Ovary (tissue), 7 donors: ENCODE measurements at regions not wholly inside any gene's neighbourhood (a gene's known extent, or its start where the extent isn't known, plus 50 kb on each side); places are given as distances from the start of the nearest gene placed in this dataset.
A peak's percentile ranks its signal among the peaks of the same experiment; 100 is the strongest.

ENCODE experiments used
- DNase-seq, 5 donors: peaks; one replicate each; pipeline ENCODE4 v3.0.0-alpha.2; 2019 to 2020
- H3K27ac ChIP-seq, 2 donors: fragments of 200-600 bp; one replicate each; pipeline versions ENCODE4 v1.5.1 to v1.8.0; 2019 to 2022
- H3K27me3 ChIP-seq: fragments of 200-600 bp; one replicate; pipeline ENCODE4 v1.8.0; 2022
- H3K36me3 ChIP-seq: fragments of 200-600 bp; sonication (generic); one replicate; pipeline ENCODE4 v1.5.1; 2019
- H3K4me1 ChIP-seq: one replicate; pipeline ENCODE4 v1.8.1; 2013; ENCODE audit warnings: mild to moderate bottlenecking, moderate library complexity; ENCODE audit not compliant: insufficient read depth
- H3K4me3 ChIP-seq: fragments of 200-600 bp; sonication (generic); one replicate; pipeline ENCODE4 v1.5.1; 2017
- H3K9me3 ChIP-seq, 2 donors: fragments of 200-600 bp in 1 of 2; sonication (generic) in 1 of 2; one replicate each; pipeline versions ENCODE4 v1.5.1 to v1.8.1; 2013 to 2019; ENCODE audit warnings: mild to moderate bottlenecking in 1 of 2, moderate library complexity in 1 of 2
- EP300 ChIP-seq: sonication (generic); formaldehyde crosslinking; IDR thresholded peaks from one replicate; pipeline ENCODE4 v1.6.1; 2017; ENCODE audit warnings: antibody characterized with exemption
- POLR2A ChIP-seq: fragments of 450-650 bp; IDR thresholded peaks from one replicate; pipeline ENCODE4 v1.6.1; 2017; ENCODE audit warnings: antibody characterized with exemption, mild to moderate bottlenecking, moderate library complexity
- WGBS, 3 donors: extraction: QIAGEN DNeasy Blood & Tissue Kit in 1 of 3; methylation state at CpG; one replicate each; pipeline versions ENCODE4 v1.1.5 to v1.1.7; 2013 to 2017; 5-methylcytosine and 5-hydroxymethylcytosine counted together
- intact Hi-C, 4 donors: fragments of 100-400 bp; cut with DNase I; formaldehyde crosslinking; loops; one replicate each; pipeline versions ENCODE4 v1.11.0 to v1.15.1; 2022 to 2023
- TF ChIP-seq, protein P1 (sequence below), 3 donors: fragments of 450-650 bp in 2 of 3; fragments of 200-600 bp in 1 of 3; IDR thresholded peaks; one replicate each; pipeline versions ENCODE4 v1.5.1 to v1.8.0; 2016 to 2022; ENCODE audit warnings: antibody characterized with exemption in 3 of 3, mild to moderate bottlenecking in 1 of 3
- donor health status: DM: no; HTN: no; CAD: no; lungs with moderate emphysema.
- donor health status: DM: no; HTN: no; CAD: no.
- donor health status: Bipolar disorder and iron deficiency.
- donor health status: DM: no; HTN: no; CAD: no.
- donor health status: DM: yes; HTN: yes; CAD: no.

DNA sequence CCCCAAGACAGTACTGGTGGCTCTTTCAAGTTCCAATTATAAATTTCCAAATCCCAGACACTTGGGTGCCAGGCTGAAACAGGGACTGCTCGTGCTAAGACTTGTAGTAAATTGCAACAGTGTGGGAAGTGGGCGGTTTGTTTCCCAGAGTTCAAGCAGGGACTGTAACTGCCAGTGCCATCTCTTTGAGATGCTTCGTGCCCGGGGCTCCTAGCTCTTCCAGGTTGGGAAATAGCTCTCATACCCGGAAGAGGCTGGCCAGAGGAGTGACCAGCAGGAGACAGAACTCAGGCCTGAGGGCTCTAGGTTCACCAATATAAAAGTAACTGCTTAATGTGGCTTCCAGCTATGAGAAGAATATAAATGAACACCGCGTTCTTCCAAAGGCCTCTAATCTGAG lies 54.0 kb upstream of the NEO1 start:
- WGBS, 3 donors: 83 to 87% (median 86%) methylated on average over 7 of the region's 7 CpGs
- DNase-seq: no peak
- no peak for TF ChIP-seq POLR2A
- TF ChIP-seq, protein P1, sequence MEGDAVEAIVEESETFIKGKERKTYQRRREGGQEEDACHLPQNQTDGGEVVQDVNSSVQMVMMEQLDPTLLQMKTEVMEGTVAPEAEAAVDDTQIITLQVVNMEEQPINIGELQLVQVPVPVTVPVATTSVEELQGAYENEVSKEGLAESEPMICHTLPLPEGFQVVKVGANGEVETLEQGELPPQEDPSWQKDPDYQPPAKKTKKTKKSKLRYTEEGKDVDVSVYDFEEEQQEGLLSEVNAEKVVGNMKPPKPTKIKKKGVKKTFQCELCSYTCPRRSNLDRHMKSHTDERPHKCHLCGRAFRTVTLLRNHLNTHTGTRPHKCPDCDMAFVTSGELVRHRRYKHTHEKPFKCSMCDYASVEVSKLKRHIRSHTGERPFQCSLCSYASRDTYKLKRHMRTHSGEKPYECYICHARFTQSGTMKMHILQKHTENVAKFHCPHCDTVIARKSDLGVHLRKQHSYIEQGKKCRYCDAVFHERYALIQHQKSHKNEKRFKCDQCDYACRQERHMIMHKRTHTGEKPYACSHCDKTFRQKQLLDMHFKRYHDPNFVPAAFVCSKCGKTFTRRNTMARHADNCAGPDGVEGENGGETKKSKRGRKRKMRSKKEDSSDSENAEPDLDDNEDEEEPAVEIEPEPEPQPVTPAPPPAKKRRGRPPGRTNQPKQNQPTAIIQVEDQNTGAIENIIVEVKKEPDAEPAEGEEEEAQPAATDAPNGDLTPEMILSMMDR (IDR thresholded peaks at IDR 0.05): no peak
- no peak for TF ChIP-seq EP300
- no peaks in the 10 kb centered on the region for H3K27me3 ChIP-seq
- H3K4me3 ChIP-seq: no peak overlapping the region
- H3K4me1 ChIP-seq: peaks cover 10% of the 10 kb centered on the region
- intact Hi-C loops: no loop called here
- no peaks in the 10 kb centered on the region for H3K36me3 ChIP-seq
- H3K9me3 ChIP-seq: no peaks in the 10 kb centered on the region
- no peak overlapping the region for H3K27ac ChIP-seq

DNA sequence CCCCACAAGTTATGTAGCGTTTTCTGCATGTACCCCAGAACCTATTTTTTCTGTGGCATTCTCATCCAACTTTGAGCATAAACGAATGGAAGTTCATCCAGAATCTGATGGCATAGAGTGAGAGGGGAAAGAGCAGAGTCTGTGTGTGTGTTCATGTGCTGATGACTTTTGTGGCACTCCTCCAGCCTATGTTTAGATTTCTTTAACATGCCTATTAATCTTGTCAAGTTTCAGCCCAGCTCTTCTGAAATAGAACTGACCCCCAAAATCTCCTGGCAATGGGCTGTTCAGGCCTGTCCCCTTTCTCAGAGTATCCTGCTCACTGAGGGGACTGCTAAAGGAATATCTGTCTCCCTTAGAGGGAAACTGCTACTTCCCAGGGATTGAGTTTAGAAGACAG lies 56.4 kb upstream of the NEO1 start:
- Histone ChIP-seq H3K4me1 (peaks cover 17% of the 10 kb centered on the region), H3K27me3 (no peaks in the 10 kb centered on the region), H3K9me3 (no peaks in the 10 kb centered on the region), H3K27ac (no peak overlapping the region), H3K36me3 (no peaks in the 10 kb centered on the region), H3K4me3 (no peak overlapping the region)
- WGBS, 3 donors: 67 to 95% (median 90%) methylated on average over 2 of the region's 2 CpGs
- TF ChIP-seq, protein P1 (IDR thresholded peaks at IDR 0.05): no peak
- no peak for TF ChIP-seq POLR2A
- TF ChIP-seq EP300: no peak
- intact Hi-C loops: no loop called here
- DNase-seq: no peak

DNA sequence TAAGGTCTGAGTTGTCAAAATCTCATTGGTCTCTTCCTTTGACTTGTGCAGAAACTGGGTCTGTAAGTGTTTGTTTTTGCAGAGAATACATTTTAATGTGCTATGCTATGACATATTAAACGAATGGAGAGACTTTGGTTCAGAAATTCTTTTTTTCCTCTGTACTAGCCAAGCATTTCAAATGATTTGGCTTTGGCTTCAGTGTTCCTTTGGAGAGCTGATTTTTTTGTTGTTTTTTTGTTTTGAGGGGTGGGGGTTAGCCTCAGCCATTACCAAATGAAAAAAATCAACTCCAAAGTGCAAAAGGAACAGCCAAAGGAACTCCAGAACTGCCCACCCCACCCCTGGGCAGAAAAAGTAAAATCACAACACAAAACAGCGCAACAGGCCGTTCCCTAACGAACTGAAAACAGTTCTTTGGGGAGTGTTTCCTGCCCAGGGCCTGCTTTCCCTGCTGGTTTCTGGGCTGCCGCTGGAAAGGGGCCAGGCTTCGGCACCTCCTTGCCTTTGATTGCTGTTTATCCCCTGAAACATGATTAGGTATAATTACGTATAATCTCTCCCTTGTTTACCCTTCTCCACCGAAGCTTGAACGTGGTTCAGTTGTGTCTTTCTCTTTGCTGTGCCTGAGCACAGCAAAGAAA lies 57.6 kb upstream of the NEO1 start:
- no peaks in the 10 kb centered on the region for H3K9me3 ChIP-seq
- peaks cover 17% of the 10 kb centered on the region for H3K4me1 ChIP-seq
- H3K27me3 ChIP-seq: no peaks in the 10 kb centered on the region
- no peaks in the 10 kb centered on the region for H3K36me3 ChIP-seq
- H3K27ac ChIP-seq: peak overlapping the region; percentile 35 to 70
- TF ChIP-seq, protein P1 (IDR thresholded peaks at IDR 0.05): no peak
- TF ChIP-seq POLR2A: no peak
- no peak for TF ChIP-seq EP300
- intact Hi-C loops: no loop called here
- WGBS, 3 donors: 5 to 13% (median 9%) methylated on average over 9 of the region's 9 CpGs
- peak; percentile 63 to 84 (median 70) for DNase-seq
- H3K4me3 ChIP-seq: no peak overlapping the region

DNA sequence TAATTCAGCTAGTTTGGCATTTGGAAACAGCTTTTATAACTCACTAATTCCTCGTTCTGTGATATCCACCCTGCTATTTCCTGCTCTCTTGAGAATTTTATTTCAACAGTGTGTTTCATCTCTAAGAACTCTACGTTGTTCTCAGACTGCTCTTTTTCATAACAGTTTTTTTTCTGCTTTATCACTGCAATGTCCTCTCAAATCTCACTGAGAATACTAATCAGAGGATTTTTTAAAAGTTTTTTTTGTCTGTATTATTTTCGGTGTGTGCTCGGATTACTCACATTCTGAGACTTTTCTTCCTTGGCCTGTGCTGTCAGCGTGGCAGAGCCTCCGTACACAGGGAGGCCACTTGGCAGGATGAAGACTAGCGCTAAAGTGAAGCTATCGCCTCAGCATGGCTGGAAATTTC lies 59.4 kb upstream of the NEO1 start:
- TF ChIP-seq POLR2A: no peak
- TF ChIP-seq EP300: no peak
- TF ChIP-seq, protein P1 (IDR thresholded peaks at IDR 0.05): no peak
- peaks cover 17% of the 10 kb centered on the region for H3K4me1 ChIP-seq
- H3K27ac ChIP-seq: peak overlapping the region; percentile 70 to 77
- peak; percentile 34 to 54 (median 40) for DNase-seq
- H3K36me3 ChIP-seq: no peaks in the 10 kb centered on the region
- no peak overlapping the region for H3K4me3 ChIP-seq
- WGBS, 3 donors: 12 to 15% (median 13%) methylated on average over 8 of the region's 8 CpGs
- no peaks in the 10 kb centered on the region for H3K9me3 ChIP-seq
- H3K27me3 ChIP-seq: no peaks in the 10 kb centered on the region
- intact Hi-C loops: no loop called here
